ENCODE measurements at regions not wholly inside any gene's neighbourhood (a gene's known extent, or its start where the extent isn't known, plus 50 kb on each side); places are given as distances from the start of the nearest gene placed in this dataset.

- Histone ChIP-seq H3K27me3 (ENCODE audit: low read length) (no peaks in the 10 kb centered on the region), H4K20me1 (ENCODE audit: low read length) (no peaks in the 10 kb centered on the region), H3K4me3 (ENCODE audit: low read length) (no peak overlapping the region), H3K9ac (ENCODE audit: low read length) (no peak overlapping the region), H2AFZ (ENCODE audit: low read length) (no peak overlapping the region), H3K79me2 (ENCODE audit: low read length) (no peaks in the 10 kb centered on the region), H3K9me3 (ENCODE audit: low read length) (peaks cover 18% of the 10 kb centered on the region; the same call in 1 of the 2 replicates), H3K4me2 (ENCODE audit: low read length) (no peak overlapping the region), H3F3A (ENCODE audit: low read length, unreplicated experiment) (no peaks in the 10 kb centered on the region), H3K9me2 (replicated peaks; ENCODE audit: low read length) (no peaks in the 10 kb centered on the region), H3K4me1 (ENCODE audit: insufficient read depth, low read length) (no peaks in the 10 kb centered on the region), H3K36me3 (ENCODE audit: low read depth, low read length) (no peaks in the 10 kb centered on the region), H3K27ac (ENCODE audit: low read length) (no peak overlapping the region)
- intact Hi-C loops (cut with micrococcal nuclease): no loop called here
- ChIA-PET POLR2A (ENCODE audit: unreplicated experiment) (no interaction called here), CTCF (no interaction called here)
- DNase-seq (no peak), ATAC-seq (no peak)
- no TSS peak for BruUV-seq (replicated peaks)
- TF ChIP-seq CTCF (conservative IDR thresholded peaks at IDR 0.05; ENCODE audit: low read depth, low read length) (no peak), EZH2 (IDR thresholded peaks at IDR 0.05; ENCODE audit: low read length, unreplicated experiment) (no peak), EZH2phosphoT487 (IDR thresholded peaks at IDR 0.05; ENCODE audit: borderline replicate concordance, low read length) (no peak)
Observed at GRCh38 chr20:60952861-60953260, 299.2 kb upstream of the CDH4 start.

GRCh38 chr20:60953321-60953720 is 298.7 kb upstream of the CDH4 start:
- Histone ChIP-seq H4K20me1 (ENCODE audit: low read length) (no peaks in the 10 kb centered on the region), H3K36me3 (ENCODE audit: low read depth, low read length) (no peaks in the 10 kb centered on the region), H3K27me3 (ENCODE audit: low read length) (no peaks in the 10 kb centered on the region), H3K4me2 (ENCODE audit: low read length) (no peak overlapping the region), H3K9me2 (replicated peaks; ENCODE audit: low read length) (no peaks in the 10 kb centered on the region), H3F3A (ENCODE audit: low read length, unreplicated experiment) (no peaks in the 10 kb centered on the region), H3K4me1 (ENCODE audit: insufficient read depth, low read length) (no peaks in the 10 kb centered on the region), H3K9me3 (ENCODE audit: low read length) (peaks cover 18% of the 10 kb centered on the region; the same call in 1 of the 2 replicates), H3K9ac (ENCODE audit: low read length) (no peak overlapping the region), H2AFZ (ENCODE audit: low read length) (no peak overlapping the region), H3K79me2 (ENCODE audit: low read length) (no peaks in the 10 kb centered on the region), H3K27ac (ENCODE audit: low read length) (no peak overlapping the region), H3K4me3 (ENCODE audit: low read length) (no peak overlapping the region)
- ChIA-PET POLR2A (ENCODE audit: unreplicated experiment) (no interaction called here), CTCF (no interaction called here)
- DNase-seq (no peak), ATAC-seq (no peak)
- intact Hi-C loops (cut with micrococcal nuclease): no loop called here
- BruUV-seq (replicated peaks): no TSS peak
- TF ChIP-seq CTCF (conservative IDR thresholded peaks at IDR 0.05; ENCODE audit: low read depth, low read length) (no peak), EZH2phosphoT487 (IDR thresholded peaks at IDR 0.05; ENCODE audit: borderline replicate concordance, low read length) (no peak), EZH2 (IDR thresholded peaks at IDR 0.05; ENCODE audit: low read length, unreplicated experiment) (no peak)

- Histone ChIP-seq H3F3A (ENCODE audit: low read length, unreplicated experiment) (no peaks in the 10 kb centered on the region), H3K4me1 (ENCODE audit: insufficient read depth, low read length) (no peaks in the 10 kb centered on the region), H3K27ac (ENCODE audit: low read length) (no peak overlapping the region), H3K9ac (ENCODE audit: low read length) (no peak overlapping the region), H3K9me2 (replicated peaks; ENCODE audit: low read length) (no peaks in the 10 kb centered on the region), H3K36me3 (ENCODE audit: low read depth, low read length) (no peaks in the 10 kb centered on the region), H2AFZ (ENCODE audit: low read length) (no peak overlapping the region), H3K4me2 (ENCODE audit: low read length) (no peak overlapping the region), H3K9me3 (ENCODE audit: low read length) (peaks cover 27% of the 10 kb centered on the region; the same call in 1 of the 2 replicates), H3K79me2 (ENCODE audit: low read length) (no peaks in the 10 kb centered on the region), H3K27me3 (ENCODE audit: low read length) (no peaks in the 10 kb centered on the region), H4K20me1 (ENCODE audit: low read length) (no peaks in the 10 kb centered on the region), H3K4me3 (ENCODE audit: low read length) (no peak overlapping the region)
- no peak for TF ChIP-seq EZH2phosphoT487 (IDR thresholded peaks at IDR 0.05; ENCODE audit: borderline replicate concordance, low read length)
- no peak for ATAC-seq
- DNase-seq: no peak
- intact Hi-C loops (cut with micrococcal nuclease): no loop called here
- ChIA-PET CTCF (no interaction called here), POLR2A (ENCODE audit: unreplicated experiment) (no interaction called here)
- no TSS peak for BruUV-seq (replicated peaks)
Observed at GRCh38 chr20:60955706-60956105, 296.4 kb upstream of the CDH4 start.
